Testis (tissue), 2 donors: ENCODE measurements at regions not wholly inside any gene's neighbourhood (a gene's known extent, or its start where the extent isn't known, plus 50 kb on each side); places are given as distances from the start of the nearest gene placed in this dataset.

Experiments
- POLR2A ChIP-seq: fragments of 450-650 bp; IDR thresholded peaks from one replicate; pipeline ENCODE4 v1.6.1; 2017; ENCODE audit warnings: antibody characterized with exemption, mild to moderate bottlenecking, moderate library complexity
- TF ChIP-seq, protein P1 (sequence below), 3 experiments: fragments of 450-650 bp in 2 of 3; fragments of 200-600 bp in 1 of 3; sonication (generic) in 1 of 3; IDR thresholded peaks; one replicate each; pipeline ENCODE4 v1.5.1; 2016 to 2019; ENCODE audit warnings: antibody characterized with exemption in 3 of 3, mild to moderate bottlenecking in 2 of 3, moderate library complexity in 1 of 3

- TF ChIP-seq, protein P1, sequence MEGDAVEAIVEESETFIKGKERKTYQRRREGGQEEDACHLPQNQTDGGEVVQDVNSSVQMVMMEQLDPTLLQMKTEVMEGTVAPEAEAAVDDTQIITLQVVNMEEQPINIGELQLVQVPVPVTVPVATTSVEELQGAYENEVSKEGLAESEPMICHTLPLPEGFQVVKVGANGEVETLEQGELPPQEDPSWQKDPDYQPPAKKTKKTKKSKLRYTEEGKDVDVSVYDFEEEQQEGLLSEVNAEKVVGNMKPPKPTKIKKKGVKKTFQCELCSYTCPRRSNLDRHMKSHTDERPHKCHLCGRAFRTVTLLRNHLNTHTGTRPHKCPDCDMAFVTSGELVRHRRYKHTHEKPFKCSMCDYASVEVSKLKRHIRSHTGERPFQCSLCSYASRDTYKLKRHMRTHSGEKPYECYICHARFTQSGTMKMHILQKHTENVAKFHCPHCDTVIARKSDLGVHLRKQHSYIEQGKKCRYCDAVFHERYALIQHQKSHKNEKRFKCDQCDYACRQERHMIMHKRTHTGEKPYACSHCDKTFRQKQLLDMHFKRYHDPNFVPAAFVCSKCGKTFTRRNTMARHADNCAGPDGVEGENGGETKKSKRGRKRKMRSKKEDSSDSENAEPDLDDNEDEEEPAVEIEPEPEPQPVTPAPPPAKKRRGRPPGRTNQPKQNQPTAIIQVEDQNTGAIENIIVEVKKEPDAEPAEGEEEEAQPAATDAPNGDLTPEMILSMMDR (IDR thresholded peaks at IDR 0.05): no peak
- no peak for TF ChIP-seq POLR2A
Observed at GRCh38 chr10:6802759-6803426, 222.8 kb upstream of the PRKCQ start.
